GM12878 (cell line): ENCODE measurements at regions not wholly inside any gene's neighbourhood (a gene's known extent, or its start where the extent isn't known, plus 50 kb on each side); places are given as distances from the start of the nearest gene placed in this dataset.

Source experiments
- ATAC-seq: fragments of 200-7000 bp; cut with Tn5 transposase; 3 replicates; pipeline ENCODE4 v1.9.1; 2020; ENCODE audit warnings: mild to moderate bottlenecking, moderate library complexity
- BruUV-seq: library from RNA; stranded (reverse); fragments of 400-500 nt; replicated peaks from 2 replicates; lab custom pipeline; 2021; lab: Mats Ljungman, UMichigan
- CTCF ChIA-PET: fragments of 300-600 bp; sonication (Branson Sonifier 250); formaldehyde crosslinking; extraction: SDS; loops from one replicate; lab custom pipeline; 2021; ENCODE audit warnings: inconsistent platforms; lab: Yijun Ruan, JAX
- POLR2A ChIA-PET: fragments of 350-600 bp; formaldehyde crosslinking; extraction: SDS; loops from one replicate; lab custom pipeline; 2021; ENCODE audit warnings: inconsistent platforms; lab: Charles Lee
- RAD21 ChIA-PET: fragments of 300-600 bp; sonication (Branson Sonifier 250); formaldehyde crosslinking; loops from one replicate; lab custom pipeline; 2023; ENCODE audit warnings: antibody characterized with exemption; ENCODE audit not compliant: unreplicated experiment; lab: Charles Lee
- SMC1A ChIA-PET: fragments of 300-600 bp; sonication (Branson Sonifier 250); formaldehyde crosslinking; loops from one replicate; lab custom pipeline; 2023; ENCODE audit not compliant: unreplicated experiment, uncharacterized antibody; lab: Charles Lee
- DNase-seq: peaks from one replicate; pipeline ENCODE4 v3.0.0-alpha.2; 2011; ENCODE audit warnings: low read depth, low spot score
- FAIRE-seq: peaks from 3 replicates; lab custom pipeline; 2011; peaks lifted over from hg19 to GRCh38; lab: Jason Lieb, UNC
- H2AFZ ChIP-seq: 2 replicates; pipeline ENCODE4 v1.6.0; 2011; ENCODE audit warnings: low read depth, low read length, control low read depth; ENCODE audit not compliant: control insufficient read depth
- H3K27ac ChIP-seq: 2 replicates; pipeline ENCODE4 v1.5.1; 2011; ENCODE audit warnings: control low read depth; ENCODE audit not compliant: control insufficient read depth, insufficient read depth
- H3K27me3 ChIP-seq, 2 experiments: replicated peaks in 1 of 2; 2 replicates each; pipeline versions ENCODE4 v1.6.0 to v1.6.1; 2011; ENCODE audit warnings: low read length in 1 of 2; ENCODE audit not compliant: control insufficient read depth in 2 of 2, insufficient read depth in 2 of 2
- H3K36me3 ChIP-seq, 2 experiments: 2 replicates each; pipeline ENCODE4 v1.5.1; 2011; ENCODE audit warnings: low read length in 1 of 2; ENCODE audit not compliant: control insufficient read depth in 2 of 2, insufficient read depth in 2 of 2
- H3K4me1 ChIP-seq: 2 replicates; pipeline ENCODE4 v1.6.1; 2011; ENCODE audit warnings: mild to moderate bottlenecking, low read length, moderate library complexity, mixed read lengths; ENCODE audit not compliant: control insufficient read depth, insufficient read depth
- H3K4me2 ChIP-seq: 2 replicates; pipeline ENCODE4 v1.6.0; 2011; ENCODE audit warnings: control low read depth; ENCODE audit not compliant: control insufficient read depth, insufficient read depth
- H3K4me3 ChIP-seq: fragments of 200-600 bp; sonication (generic); 2 replicates; pipeline ENCODE4 v1.5.1; 2016
- H3K79me2 ChIP-seq: 2 replicates; pipeline ENCODE4 v1.6.0; 2011; ENCODE audit warnings: low read length; ENCODE audit not compliant: control insufficient read depth, insufficient read depth
- H3K9ac ChIP-seq: 2 replicates; pipeline ENCODE4 v1.8.0; 2011; ENCODE audit warnings: low read length, control low read depth, mixed read lengths; ENCODE audit not compliant: control insufficient read depth, insufficient read depth
- H3K9me3 ChIP-seq: replicated peaks from 3 replicates; pipeline ENCODE4 v1.5.1; 2011; ENCODE audit warnings: mild to moderate bottlenecking, low read length; ENCODE audit not compliant: control insufficient read depth, insufficient read depth
- H4K20me1 ChIP-seq: 2 replicates; pipeline ENCODE4 v1.6.0; 2011; ENCODE audit not compliant: control insufficient read depth, insufficient read depth
- CEBPB ChIP-seq, 2 experiments: fragments of 150-350 bp in 1 of 2; IDR thresholded peaks; 2 replicates each; pipeline ENCODE4 v1.6.1; 2012 to 2014; ENCODE audit warnings: low read depth in 2 of 2, low read length in 2 of 2, borderline replicate concordance in 1 of 2, inconsistent platforms in 1 of 2
- CUX1 ChIP-seq: IDR thresholded peaks from 2 replicates; pipeline ENCODE4 v1.6.1; 2012; ENCODE audit warnings: improper control_type of control experiment, low read depth, low read length; ENCODE audit not compliant: insufficient replicate concordance
- FOXM1 ChIP-seq: IDR thresholded peaks from 2 replicates; pipeline ENCODE4 v1.6.1; 2012; ENCODE audit warnings: low read depth, mild to moderate bottlenecking, inconsistent platforms, low read length, moderate library complexity
- IKZF1 ChIP-seq: fragments of 450-650 bp; conservative IDR thresholded peaks from 2 replicates; pipeline ENCODE4 v1.6.1; 2017; ENCODE audit warnings: antibody characterized with exemption, mild to moderate bottlenecking
- KLF5 ChIP-seq: fragments of 450-650 bp; IDR thresholded peaks from 2 replicates; pipeline ENCODE4 v1.6.1; 2014; ENCODE audit warnings: mild to moderate bottlenecking; ENCODE audit not compliant: partially characterized antibody
- LARP7 ChIP-seq: fragments of 450-650 bp; IDR thresholded peaks from 2 replicates; pipeline ENCODE4 v1.6.1; 2017; ENCODE audit warnings: mild to moderate bottlenecking
- MEF2A ChIP-seq: IDR thresholded peaks from 2 replicates; pipeline ENCODE4 v1.6.1; 2011; ENCODE audit warnings: low read depth, mild to moderate bottlenecking, low read length, moderate library complexity; ENCODE audit not compliant: insufficient read depth
- PAX5 ChIP-seq: IDR thresholded peaks from 2 replicates; pipeline ENCODE4 v1.6.1; 2011; ENCODE audit warnings: low read depth, low read length, borderline replicate concordance
- STAT1 ChIP-seq: fragments of 450-650 bp; conservative IDR thresholded peaks from 2 replicates; pipeline ENCODE4 v1.6.1; 2014; ENCODE audit warnings: antibody characterized with exemption, mild to moderate bottlenecking
- USF1 ChIP-seq: IDR thresholded peaks from 2 replicates; pipeline ENCODE4 v1.6.1; 2011; ENCODE audit warnings: borderline replicate concordance, low read depth, mild to moderate bottlenecking, moderate library complexity, mixed read lengths, low read length; ENCODE audit not compliant: insufficient read depth; ENCODE audit errors: extremely low read length
- WGBS: methylation state at CpG from one replicate; pipeline ENCODE4 v1.1.6; 2016; ENCODE audit warnings: low lambda C conversion rate; ENCODE audit not compliant: insufficient replicate concordance, insufficient coverage; ENCODE audit errors: missing lambda C conversion rate; 5-methylcytosine and 5-hydroxymethylcytosine counted together
- in situ Hi-C: fragments of 300-500 bp; cut with MboI; formaldehyde crosslinking; loops from 9 replicates; pipeline ENCODE4 v1.14.3; 2018; ENCODE audit warnings: mixed read lengths
- intact Hi-C: fragments of 100-400 bp; cut with micrococcal nuclease; formaldehyde crosslinking; loops from one replicate; pipeline ENCODE4 v1.14.2; 2022; ENCODE audit not compliant: unreplicated experiment

GRCh38 chr15:34665498-34666116, 82.2 kb upstream of the GOLGA8B start:
- TF ChIP-seq FOXM1 (0 out of 2 replicates have a peak, but pooled peaks have one; percentile 29), IKZF1 (no peak), MEF2A (peak; percentile 85)
- DNase-seq (no peak), ATAC-seq (no peak), FAIRE-seq (peak; percentile 13)
- no peaks in the 10 kb centered on the region for H3K36me3 ChIP-seq
- no peak overlapping the region; the same call in 1 of the 2 replicates for H2AFZ ChIP-seq
- no TSS peak for BruUV-seq
- no peaks in the 10 kb centered on the region for H4K20me1 ChIP-seq
- no peaks in the 10 kb centered on the region for H3K9me3 ChIP-seq
- no peak overlapping the region for H3K27ac ChIP-seq
- H3K4me3 ChIP-seq, result no peak overlapping the region
- in situ Hi-C loops, result no loop called here
- ChIA-PET RAD21 (no interaction called here), POLR2A (interaction anchor here (0.6 kb wide), 1 partner anchor 1536 kb away, joined by 5 read pairs; no protein-coding TSS in a partner anchor), SMC1A (no interaction called here), CTCF (no interaction called here)
- no peaks in the 10 kb centered on the region for H3K79me2 ChIP-seq
- intact Hi-C loops, result no loop called here
- no peaks in the 10 kb centered on the region for H3K4me1 ChIP-seq
- H3K9ac ChIP-seq, result no peak overlapping the region
- 1% methylated on average over 5 of the region's 5 CpGs for WGBS
- peak overlapping the region; percentile 15; the same call in 1 of the 2 replicates for H3K4me2 ChIP-seq
- H3K27me3 ChIP-seq, result no peaks in the 10 kb centered on the region; a peak in 1 of 4 replicates

GRCh38 chr15:34664418-34664817, 81.0 kb upstream of the GOLGA8B start:
- Histone ChIP-seq H4K20me1 (no peaks in the 10 kb centered on the region), H3K9me3 (no peaks in the 10 kb centered on the region), H3K79me2 (no peaks in the 10 kb centered on the region), H2AFZ (no peak overlapping the region), H3K27me3 (no peaks in the 10 kb centered on the region; a peak in 1 of 4 replicates), H3K36me3 (no peaks in the 10 kb centered on the region), H3K4me2 (no peak overlapping the region), H3K9ac (no peak overlapping the region), H3K27ac (no peak overlapping the region), H3K4me3 (no peak overlapping the region), H3K4me1 (no peaks in the 10 kb centered on the region)
- no TSS peak for BruUV-seq
- ChIA-PET CTCF (no interaction called here), POLR2A (no interaction called here), SMC1A (no interaction called here), RAD21 (no interaction called here)
- ATAC-seq (no peak), FAIRE-seq (no peak), DNase-seq (no peak)
- in situ Hi-C loops (no loop called here), intact Hi-C loops (no loop called here)
- WGBS, result 0% methylated on average over 1 of the region's 1 CpG
- TF ChIP-seq USF1, result no peak
- TF ChIP-seq LARP7, result no peak
- no peak for TF ChIP-seq CUX1
- TF ChIP-seq KLF5, result no peak
- TF ChIP-seq FOXM1, result no peak
- no peak for TF ChIP-seq PAX5
- no peak for TF ChIP-seq STAT1
- no peak for TF ChIP-seq CEBPB (IDR thresholded peaks at IDR 0.05; ENCODE audit: borderline replicate concordance in 1 of 2, low read depth in 2 of 2, low read length in 2 of 2)
